ENCODE measurements at regions not wholly inside any gene's neighbourhood (a gene's known extent, or its start where the extent isn't known, plus 50 kb on each side); places are given as distances from the start of the nearest gene placed in this dataset.

GRCh38 chr1:5351366-5351765 lies 640.9 kb downstream of the NPHP4 start:
- Histone ChIP-seq H3K27ac (replicated peaks; ENCODE audit: low read length) (no peak overlapping the region), H2BK120ac (ENCODE audit: low read depth, low read length) (no peak overlapping the region), H3K4me3 (ENCODE audit: low read length in 2 of 2) (no peak overlapping the region), H3K14ac (ENCODE audit: low read length) (no peak overlapping the region), H2BK15ac (ENCODE audit: low read length) (no peak overlapping the region), H2BK5ac (ENCODE audit: low read length) (no peak overlapping the region), H4K8ac (ENCODE audit: low read depth, low read length) (no peak overlapping the region), H2AK5ac (ENCODE audit: low read depth, low read length) (no peak overlapping the region), H2BK12ac (ENCODE audit: low read length) (no peak overlapping the region), H3K9ac (ENCODE audit: low read depth, low read length, poor library complexity) (no peak overlapping the region), H3K9me3 (replicated peaks in 1 of 2; ENCODE audit: control insufficient read depth in 2 of 2, insufficient read depth in 1 of 2, low read depth in 1 of 2, low read length in 2 of 2) (no peaks in the 10 kb centered on the region), H3K79me1 (ENCODE audit: low read depth, low read length) (no peaks in the 10 kb centered on the region), H3K18ac (ENCODE audit: low read length) (no peak overlapping the region), H3K4ac (ENCODE audit: low read length) (no peak overlapping the region), H3K4me1 (ENCODE audit: control insufficient read depth in 2 of 2, insufficient read depth in 1 of 2, low read depth in 1 of 2, low read length in 2 of 2) (peaks cover 0 to 4% of the 10 kb centered on the region in 2 donors), H4K91ac (ENCODE audit: low read depth, low read length, poor library complexity) (no peak overlapping the region), H2AFZ (ENCODE audit: low read length) (no peak overlapping the region), H3K27me3 (ENCODE audit: control insufficient read depth in 3 of 3, insufficient read depth in 3 of 3, low read depth in 1 of 3, low read length in 3 of 3) (no peaks in the 10 kb centered on the region), H3K23ac (ENCODE audit: low read depth, low read length, poor library complexity) (no peak overlapping the region), H3K4me2 (ENCODE audit: insufficient read depth, low read length, poor library complexity, severe bottlenecking) (no peak overlapping the region), H3K36me3 (replicated peaks in 1 of 2; ENCODE audit: control insufficient read depth in 2 of 2, insufficient read depth in 2 of 2, low read length in 2 of 2) (no peaks in the 10 kb centered on the region)
- DNase-seq (ENCODE audit: low spot score), result no peak
- WGBS, 2 donors (ENCODE audit: extremely low coverage in 2 of 2, insufficient read length in 2 of 2, insufficient replicate concordance in 1 of 2), result no CpG with 5 or more reads among the region's 4 CpGs

DNA sequence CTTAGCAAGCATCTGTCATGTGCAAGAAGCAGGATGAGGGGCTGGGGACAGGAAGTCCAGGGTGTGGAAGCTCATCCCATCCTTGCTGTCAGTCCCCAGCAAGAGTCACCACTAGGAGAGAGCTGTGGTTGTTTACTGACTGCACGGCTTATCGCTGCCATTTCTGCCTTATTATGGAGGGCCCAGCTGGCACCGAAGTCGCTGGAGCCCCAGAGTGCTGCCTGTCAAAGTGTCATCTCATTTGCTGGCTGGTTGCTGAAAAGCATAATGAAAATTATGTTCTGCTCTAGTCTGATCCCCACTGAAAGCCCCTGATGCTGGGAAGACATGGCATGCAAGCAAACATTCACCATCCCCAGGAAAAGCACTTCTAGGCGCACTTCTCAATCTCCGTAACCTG lies 642.7 kb downstream of the NPHP4 start:
- Histone ChIP-seq H2AK5ac (ENCODE audit: low read depth, low read length) (no peak overlapping the region), H3K9me3 (replicated peaks in 1 of 2; ENCODE audit: control insufficient read depth in 2 of 2, insufficient read depth in 1 of 2, low read depth in 1 of 2, low read length in 2 of 2) (no peaks in the 10 kb centered on the region), H3K4ac (ENCODE audit: low read length) (no peak overlapping the region), H3K23ac (ENCODE audit: low read depth, low read length, poor library complexity) (no peak overlapping the region), H3K18ac (ENCODE audit: low read length) (no peak overlapping the region), H2BK5ac (ENCODE audit: low read length) (no peak overlapping the region), H3K9ac (ENCODE audit: low read depth, low read length, poor library complexity) (no peak overlapping the region), H2AFZ (ENCODE audit: low read length) (no peak overlapping the region), H3K36me3 (replicated peaks in 1 of 2; ENCODE audit: control insufficient read depth in 2 of 2, insufficient read depth in 2 of 2, low read length in 2 of 2) (no peaks in the 10 kb centered on the region), H3K79me1 (ENCODE audit: low read depth, low read length) (no peaks in the 10 kb centered on the region), H3K4me2 (ENCODE audit: insufficient read depth, low read length, poor library complexity, severe bottlenecking) (no peak overlapping the region), H3K14ac (ENCODE audit: low read length) (no peak overlapping the region), H3K4me1 (ENCODE audit: control insufficient read depth in 2 of 2, insufficient read depth in 1 of 2, low read depth in 1 of 2, low read length in 2 of 2) (peaks cover 0 to 4% of the 10 kb centered on the region in 2 donors), H4K8ac (ENCODE audit: low read depth, low read length) (no peak overlapping the region), H4K91ac (ENCODE audit: low read depth, low read length, poor library complexity) (no peak overlapping the region), H2BK15ac (ENCODE audit: low read length) (no peak overlapping the region), H2BK12ac (ENCODE audit: low read length) (no peak overlapping the region), H3K27me3 (ENCODE audit: control insufficient read depth in 3 of 3, insufficient read depth in 3 of 3, low read depth in 1 of 3, low read length in 3 of 3) (no peaks in the 10 kb centered on the region), H3K4me3 (ENCODE audit: low read length in 2 of 2) (no peak overlapping the region), H2BK120ac (ENCODE audit: low read depth, low read length) (no peak overlapping the region), H3K27ac (replicated peaks; ENCODE audit: low read length) (no peak overlapping the region)
- no peak for DNase-seq (ENCODE audit: low spot score)
- WGBS, 2 donors (ENCODE audit: extremely low coverage in 2 of 2, insufficient read length in 2 of 2, insufficient replicate concordance in 1 of 2), result no CpG with 5 or more reads among the region's 6 CpGs

DNA sequence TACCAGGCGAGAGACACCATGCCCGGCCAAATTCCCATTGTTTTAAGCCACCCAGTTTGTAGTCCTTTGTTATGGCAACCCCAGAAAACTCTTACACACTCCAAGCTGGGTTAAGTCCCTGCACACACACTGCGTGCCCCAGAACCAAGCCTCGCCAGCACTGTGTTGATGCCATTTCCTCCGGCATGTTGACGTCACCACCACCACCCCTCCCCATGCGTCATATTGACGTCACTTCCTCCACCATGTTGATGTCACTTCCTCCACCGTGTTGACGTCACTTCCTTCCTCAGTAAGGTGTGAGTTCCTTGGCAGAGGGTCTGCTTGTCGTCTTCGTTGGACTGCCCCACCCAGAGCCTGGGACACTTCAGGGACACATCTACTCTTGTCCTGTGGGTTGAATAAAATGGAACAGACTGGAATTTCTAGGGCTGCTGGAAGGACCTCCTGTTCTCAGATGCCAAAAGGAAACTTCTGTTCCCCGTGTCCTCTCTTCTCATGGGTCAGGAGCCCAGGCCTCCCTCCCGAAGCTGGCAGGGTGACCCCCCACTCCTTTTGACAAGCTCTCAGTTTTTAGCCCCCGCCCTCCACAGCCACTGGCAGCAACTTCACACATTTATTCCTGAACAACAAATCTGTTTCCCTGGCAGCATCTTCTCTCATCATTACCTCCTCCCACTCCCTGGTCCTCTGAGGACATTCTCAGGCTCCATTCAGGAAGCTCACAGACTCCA lies 643.3 kb downstream of the NPHP4 start:
- peaks cover 0 to 4% of the 10 kb centered on the region in 2 donors for H3K4me1 ChIP-seq (ENCODE audit: control insufficient read depth in 2 of 2, insufficient read depth in 1 of 2, low read depth in 1 of 2, low read length in 2 of 2)
- no peaks in the 10 kb centered on the region for H3K36me3 ChIP-seq (replicated peaks in 1 of 2; ENCODE audit: control insufficient read depth in 2 of 2, insufficient read depth in 2 of 2, low read length in 2 of 2)
- H3K4ac ChIP-seq (ENCODE audit: low read length), result no peak overlapping the region
- H3K14ac ChIP-seq (ENCODE audit: low read length), result no peak overlapping the region
- DNase-seq (ENCODE audit: low spot score), result no peak
- no peak overlapping the region for H2BK120ac ChIP-seq (ENCODE audit: low read depth, low read length)
- H3K9me3 ChIP-seq (replicated peaks in 1 of 2; ENCODE audit: control insufficient read depth in 2 of 2, insufficient read depth in 1 of 2, low read depth in 1 of 2, low read length in 2 of 2), result no peaks in the 10 kb centered on the region
- no peak overlapping the region for H2BK5ac ChIP-seq (ENCODE audit: low read length)
- H2BK15ac ChIP-seq (ENCODE audit: low read length), result no peak overlapping the region
- no peak overlapping the region for H2AFZ ChIP-seq (ENCODE audit: low read length)
- H2AK5ac ChIP-seq (ENCODE audit: low read depth, low read length), result no peak overlapping the region
- no peaks in the 10 kb centered on the region for H3K27me3 ChIP-seq (ENCODE audit: control insufficient read depth in 3 of 3, insufficient read depth in 3 of 3, low read depth in 1 of 3, low read length in 3 of 3)
- no peak overlapping the region for H3K27ac ChIP-seq (replicated peaks; ENCODE audit: low read length)
- no peak overlapping the region for H3K4me2 ChIP-seq (ENCODE audit: insufficient read depth, low read length, poor library complexity, severe bottlenecking)
- WGBS, 2 donors (ENCODE audit: extremely low coverage in 2 of 2, insufficient read length in 2 of 2, insufficient replicate concordance in 1 of 2), result no CpG with 5 or more reads among the region's 15 CpGs
- H3K4me3 ChIP-seq (ENCODE audit: low read length in 2 of 2), result no peak overlapping the region
- no peaks in the 10 kb centered on the region for H3K79me1 ChIP-seq (ENCODE audit: low read depth, low read length)
- H4K8ac ChIP-seq (ENCODE audit: low read depth, low read length), result no peak overlapping the region
- H3K23ac ChIP-seq (ENCODE audit: low read depth, low read length, poor library complexity), result no peak overlapping the region
- peak overlapping the region; percentile 6 for H3K18ac ChIP-seq (ENCODE audit: low read length)
- H3K9ac ChIP-seq (ENCODE audit: low read depth, low read length, poor library complexity), result no peak overlapping the region
- no peak overlapping the region for H2BK12ac ChIP-seq (ENCODE audit: low read length)
- no peak overlapping the region for H4K91ac ChIP-seq (ENCODE audit: low read depth, low read length, poor library complexity)

GRCh38 chr1:5347726-5348125 lies 644.5 kb downstream of the NPHP4 start:
- H2BK120ac ChIP-seq (ENCODE audit: low read depth, low read length), result no peak overlapping the region
- peaks cover 0 to 4% of the 10 kb centered on the region in 2 donors for H3K4me1 ChIP-seq (ENCODE audit: control insufficient read depth in 2 of 2, insufficient read depth in 1 of 2, low read depth in 1 of 2, low read length in 2 of 2)
- H3K23ac ChIP-seq (ENCODE audit: low read depth, low read length, poor library complexity), result no peak overlapping the region
- no peak overlapping the region for H3K14ac ChIP-seq (ENCODE audit: low read length)
- H3K9me3 ChIP-seq (replicated peaks in 1 of 2; ENCODE audit: control insufficient read depth in 2 of 2, insufficient read depth in 1 of 2, low read depth in 1 of 2, low read length in 2 of 2), result no peaks in the 10 kb centered on the region
- no peak for DNase-seq (ENCODE audit: low spot score)
- H3K18ac ChIP-seq (ENCODE audit: low read length), result no peak overlapping the region
- H3K27ac ChIP-seq (replicated peaks; ENCODE audit: low read length), result no peak overlapping the region
- no peak overlapping the region for H2AK5ac ChIP-seq (ENCODE audit: low read depth, low read length)
- H2BK15ac ChIP-seq (ENCODE audit: low read length), result no peak overlapping the region
- H2BK12ac ChIP-seq (ENCODE audit: low read length), result no peak overlapping the region
- no peak overlapping the region for H3K4me3 ChIP-seq (ENCODE audit: low read length in 2 of 2)
- no CpG with 5 or more reads among the region's 8 CpGs for WGBS, 2 donors (ENCODE audit: extremely low coverage in 2 of 2, insufficient read length in 2 of 2, insufficient replicate concordance in 1 of 2)
- no peaks in the 10 kb centered on the region for H3K79me1 ChIP-seq (ENCODE audit: low read depth, low read length)
- H3K4me2 ChIP-seq (ENCODE audit: insufficient read depth, low read length, poor library complexity, severe bottlenecking), result no peak overlapping the region
- no peak overlapping the region for H2BK5ac ChIP-seq (ENCODE audit: low read length)
- no peak overlapping the region for H4K8ac ChIP-seq (ENCODE audit: low read depth, low read length)
- H2AFZ ChIP-seq (ENCODE audit: low read length), result no peak overlapping the region
- H3K9ac ChIP-seq (ENCODE audit: low read depth, low read length, poor library complexity), result no peak overlapping the region
- no peaks in the 10 kb centered on the region for H3K27me3 ChIP-seq (ENCODE audit: control insufficient read depth in 3 of 3, insufficient read depth in 3 of 3, low read depth in 1 of 3, low read length in 3 of 3)
- H3K36me3 ChIP-seq (replicated peaks in 1 of 2; ENCODE audit: control insufficient read depth in 2 of 2, insufficient read depth in 2 of 2, low read length in 2 of 2), result no peaks in the 10 kb centered on the region
- no peak overlapping the region for H4K91ac ChIP-seq (ENCODE audit: low read depth, low read length, poor library complexity)
- H3K4ac ChIP-seq (ENCODE audit: low read length), result no peak overlapping the region
